RPMI8226 (cell line): ENCODE measurements at regions not wholly inside any gene's neighbourhood (a gene's known extent, or its start where the extent isn't known, plus 50 kb on each side); places are given as distances from the start of the nearest gene placed in this dataset.

Experiments used
- DNase-seq: peaks from one replicate; pipeline ENCODE4 v3.0.0-alpha.2; 2015

GRCh38 chr3:107992976-107993684 lies 97.7 kb downstream of the CD47 start:
- no peak for DNase-seq

GRCh38 chr3:107990926-107991325 lies 99.9 kb downstream of the CD47 start:
- DNase-seq, result no peak

- no peak for DNase-seq
Observed at GRCh38 chr3:107990433-107990832, 100.4 kb downstream of the CD47 start.

GRCh38 chr3:107989661-107990060 lies 101.2 kb downstream of the CD47 start:
- DNase-seq, result no peak

GRCh38 chr3:107988460-107989175 lies 102.2 kb downstream of the CD47 start:
- DNase-seq, result peak; percentile 28

GRCh38 chr3:107987036-107987939 lies 103.5 kb downstream of the CD47 start:
- no peak for DNase-seq

- DNase-seq, result no peak
Observed at GRCh38 chr3:107986505-107986904, 104.3 kb downstream of the CD47 start.

- no peak for DNase-seq
Observed at GRCh38 chr3:107985496-107985895, 105.3 kb downstream of the CD47 start.

- DNase-seq, result no peak
Observed at GRCh38 chr3:107983247-107983646, 107.6 kb downstream of the CD47 start.

- DNase-seq, result no peak
Observed at GRCh38 chr3:107982165-107982564, 108.7 kb downstream of the CD47 start.

- DNase-seq, result no peak
Observed at GRCh38 chr3:107981471-107982111, 109.2 kb downstream of the CD47 start.

- DNase-seq, result no peak
Observed at GRCh38 chr3:107979538-107979937, 111.3 kb downstream of the CD47 start.

GRCh38 chr3:107978131-107979055 lies 112.4 kb downstream of the CD47 start:
- DNase-seq, result no peak

GRCh38 chr3:107977221-107978130 lies 113.4 kb downstream of the CD47 start:
- DNase-seq, result no peak

- no peak for DNase-seq
Observed at GRCh38 chr3:107976202-107976800, 114.5 kb downstream of the CD47 start.

GRCh38 chr3:107975529-107976201 lies 115.2 kb downstream of the CD47 start:
- DNase-seq, result no peak

GRCh38 chr3:107973961-107974360 lies 116.9 kb downstream of the CD47 start:
- no peak for DNase-seq

- DNase-seq, result no peak
Observed at GRCh38 chr3:107973152-107973551, 117.7 kb downstream of the CD47 start.

GRCh38 chr3:107970993-107971580 lies 119.7 kb downstream of the CD47 start:
- no peak for DNase-seq
